CD14-positive monocyte (primary cell): ENCODE measurements at regions not wholly inside any gene's neighbourhood (a gene's known extent, or its start where the extent isn't known, plus 50 kb on each side); places are given as distances from the start of the nearest gene placed in this dataset.
A peak's percentile ranks its signal among the peaks of the same experiment; 100 is the strongest.

Experiments
- DNase-seq, 3 donors: peaks; one replicate each; pipeline ENCODE4 v3.0.0-alpha.2; 2011 to 2022
- H2AFZ ChIP-seq: 2 replicates; pipeline ENCODE4 v1.6.0; 2012; ENCODE audit warnings: mild to moderate bottlenecking, low read depth, low read length, inconsistent platforms; ENCODE audit not compliant: insufficient read depth, poor library complexity, severe bottlenecking
- H3K27ac ChIP-seq, 2 donors: 1 replicate in 1 of 2; 2 replicates in 1 of 2; pipeline ENCODE4 v1.5.1; 2012 to 2013; ENCODE audit warnings: low read length in 2 of 2, control low read depth in 1 of 2, inconsistent platforms in 1 of 2, low read depth in 1 of 2, mild to moderate bottlenecking in 1 of 2
- H3K27me3 ChIP-seq, 2 donors: one replicate each; pipeline versions ENCODE4 v1.6.0 to v1.6.1; 2011 to 2013; ENCODE audit warnings: low read length in 2 of 2; ENCODE audit not compliant: control insufficient read depth in 2 of 2, insufficient read depth in 2 of 2
- H3K36me3 ChIP-seq, 2 donors: replicated peaks in 1 of 2; 1 replicate in 1 of 2; 2 replicates in 1 of 2; pipeline versions ENCODE4 v1.5.1 to v1.6.1; 2012 to 2013; ENCODE audit warnings: low read length in 2 of 2, control low read depth in 1 of 2, inconsistent platforms in 1 of 2, mild to moderate bottlenecking in 1 of 2; ENCODE audit not compliant: insufficient read depth in 2 of 2, control insufficient read depth in 1 of 2
- H3K4me1 ChIP-seq, 2 donors: 1 replicate in 1 of 2; 2 replicates in 1 of 2; pipeline versions ENCODE4 v1.5.1 to v1.6.1; 2012 to 2013; ENCODE audit warnings: low read length in 2 of 2, control low read depth in 1 of 2, inconsistent platforms in 1 of 2, mild to moderate bottlenecking in 1 of 2, moderate library complexity in 1 of 2; ENCODE audit not compliant: insufficient read depth in 2 of 2, control insufficient read depth in 1 of 2
- H3K4me2 ChIP-seq: replicated peaks from 2 replicates; pipeline ENCODE3; 2012; ENCODE audit warnings: low read length, moderate library complexity, mild to moderate bottlenecking; ENCODE audit not compliant: poor library complexity, severe bottlenecking; ENCODE audit errors: extremely low read depth
- H3K4me3 ChIP-seq, 3 experiments: fragments of 200-600 bp in 1 of 3; sonication (generic) in 1 of 3; replicated peaks in 1 of 3; 1 replicate in 2 of 3; 2 replicates in 1 of 3; pipeline ENCODE4 v1.5.1; 2011 to 2013; ENCODE audit warnings: low read length in 3 of 3, mild to moderate bottlenecking in 3 of 3, control low read depth in 2 of 3, low read depth in 2 of 3, inconsistent platforms in 1 of 3, moderate library complexity in 1 of 3
- H3K79me2 ChIP-seq: 2 replicates; pipeline ENCODE4 v1.6.0; 2012; ENCODE audit warnings: mild to moderate bottlenecking, control low read depth, inconsistent platforms, low read length, moderate library complexity; ENCODE audit not compliant: insufficient read depth
- H3K9ac ChIP-seq: 2 replicates; pipeline ENCODE4 v1.6.0; 2017; ENCODE audit warnings: low read length, mild to moderate bottlenecking; ENCODE audit not compliant: insufficient read depth, poor library complexity, severe bottlenecking
- H3K9me3 ChIP-seq, 2 donors: replicated peaks in 1 of 2; 1 replicate in 1 of 2; 2 replicates in 1 of 2; pipeline versions ENCODE4 v1.5.1 to v1.6.1; 2012 to 2013; ENCODE audit warnings: low read length in 2 of 2, control low read depth in 1 of 2; ENCODE audit not compliant: control insufficient read depth in 1 of 2, insufficient read depth in 1 of 2
- H4K20me1 ChIP-seq: 2 replicates; pipeline ENCODE4 v1.6.0; 2012; ENCODE audit warnings: mild to moderate bottlenecking, low read length, control low read depth, moderate library complexity; ENCODE audit not compliant: insufficient read depth
- H3K27ac Mint-ChIP-seq, 7 donors: one replicate each; pipeline ENCODE4 v1.8.0; 2020; ENCODE audit warnings: mild to moderate bottlenecking in 7 of 7, mixed read lengths in 7 of 7, moderate library complexity in 6 of 7, inconsistent platforms in 2 of 7
- H3K27me3 Mint-ChIP-seq, 3 donors: one replicate each; pipeline ENCODE4 v1.8.0; 2021 to 2022; ENCODE audit warnings: low read depth in 3 of 3, mild to moderate bottlenecking in 3 of 3, mixed read lengths in 3 of 3, moderate library complexity in 3 of 3, inconsistent platforms in 1 of 3
- H3K36me3 Mint-ChIP-seq, 2 donors: one replicate each; pipeline ENCODE4 v1.8.0; 2020; ENCODE audit warnings: mixed read lengths in 2 of 2, inconsistent platforms in 1 of 2, mild to moderate bottlenecking in 1 of 2
- H3K4me1 Mint-ChIP-seq: one replicate; pipeline ENCODE4 v1.8.0; 2020; ENCODE audit warnings: mild to moderate bottlenecking, mixed read lengths
- H3K4me3 Mint-ChIP-seq, 2 donors: one replicate each; pipeline ENCODE4 v1.8.0; 2020; ENCODE audit warnings: mild to moderate bottlenecking in 2 of 2, mixed read lengths in 2 of 2, moderate library complexity in 1 of 2
- H3K9me3 Mint-ChIP-seq, 7 donors: one replicate each; pipeline ENCODE4 v1.8.0; 2020 to 2022; ENCODE audit warnings: mixed read lengths in 7 of 7, mild to moderate bottlenecking in 6 of 7, moderate library complexity in 6 of 7, inconsistent platforms in 2 of 7
- WGBS: methylation state at CpG from one replicate; pipeline ENCODE4 v1.1.5; 2013; ENCODE audit warnings: missing lambda C conversion rate; ENCODE audit not compliant: insufficient coverage; 5-methylcytosine and 5-hydroxymethylcytosine counted together
- intact Hi-C, 2 donors: fragments of 100-400 bp; cut with micrococcal nuclease; formaldehyde crosslinking; loops; one replicate each; pipeline versions ENCODE4 v1.15.0 to v1.15.1; 2023
- TF ChIP-seq, protein P1 (sequence below): fragments of 200-600 bp; IDR thresholded peaks from one replicate; pipeline ENCODE4 v1.8.0; 2022; ENCODE audit warnings: antibody characterized with exemption, mild to moderate bottlenecking

DNA sequence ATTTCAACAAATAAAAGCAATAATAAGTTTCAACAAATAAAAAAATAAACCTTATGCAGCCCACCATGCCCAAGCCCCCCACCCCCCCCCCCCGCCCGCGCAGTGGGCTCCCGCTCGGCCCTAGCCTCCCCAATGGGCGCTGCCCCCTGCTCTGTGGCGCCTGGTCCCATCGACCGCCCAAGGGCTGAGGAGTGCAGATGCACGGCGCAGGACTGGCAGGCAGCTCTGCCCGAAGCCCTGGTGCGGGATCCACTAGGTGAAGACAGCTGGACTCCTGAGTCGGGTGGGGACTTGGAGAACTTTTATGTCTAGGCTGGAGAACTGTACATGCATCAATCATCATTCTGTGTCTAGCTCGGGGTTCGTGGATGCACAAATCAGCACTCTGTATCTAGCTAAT lies 779.6 kb downstream of the DACH1 start:
- TF ChIP-seq, protein P1, sequence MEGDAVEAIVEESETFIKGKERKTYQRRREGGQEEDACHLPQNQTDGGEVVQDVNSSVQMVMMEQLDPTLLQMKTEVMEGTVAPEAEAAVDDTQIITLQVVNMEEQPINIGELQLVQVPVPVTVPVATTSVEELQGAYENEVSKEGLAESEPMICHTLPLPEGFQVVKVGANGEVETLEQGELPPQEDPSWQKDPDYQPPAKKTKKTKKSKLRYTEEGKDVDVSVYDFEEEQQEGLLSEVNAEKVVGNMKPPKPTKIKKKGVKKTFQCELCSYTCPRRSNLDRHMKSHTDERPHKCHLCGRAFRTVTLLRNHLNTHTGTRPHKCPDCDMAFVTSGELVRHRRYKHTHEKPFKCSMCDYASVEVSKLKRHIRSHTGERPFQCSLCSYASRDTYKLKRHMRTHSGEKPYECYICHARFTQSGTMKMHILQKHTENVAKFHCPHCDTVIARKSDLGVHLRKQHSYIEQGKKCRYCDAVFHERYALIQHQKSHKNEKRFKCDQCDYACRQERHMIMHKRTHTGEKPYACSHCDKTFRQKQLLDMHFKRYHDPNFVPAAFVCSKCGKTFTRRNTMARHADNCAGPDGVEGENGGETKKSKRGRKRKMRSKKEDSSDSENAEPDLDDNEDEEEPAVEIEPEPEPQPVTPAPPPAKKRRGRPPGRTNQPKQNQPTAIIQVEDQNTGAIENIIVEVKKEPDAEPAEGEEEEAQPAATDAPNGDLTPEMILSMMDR: no peak
- no peaks in the 10 kb centered on the region for H3K27me3 Mint-ChIP-seq
- H3K27me3 ChIP-seq: no peaks in the 10 kb centered on the region
- H3K9me3 ChIP-seq: peaks cover 0 to 4% of the 10 kb centered on the region in 2 donors
- no peak overlapping the region for H3K4me3 Mint-ChIP-seq
- H3K4me2 ChIP-seq: no peak overlapping the region
- WGBS: 99% methylated on average over 8 of the region's 16 CpGs
- H4K20me1 ChIP-seq: no peaks in the 10 kb centered on the region
- H3K36me3 Mint-ChIP-seq: no peaks in the 10 kb centered on the region
- no peaks in the 10 kb centered on the region for H3K79me2 ChIP-seq
- H3K27ac ChIP-seq: no peak overlapping the region
- no peak for DNase-seq
- H3K4me3 ChIP-seq: no peak overlapping the region
- no peak overlapping the region for H2AFZ ChIP-seq
- no peaks in the 10 kb centered on the region for H3K4me1 ChIP-seq
- H3K27ac Mint-ChIP-seq: peak overlapping the region in 1 of 7 donors; percentile 37
- H3K9me3 Mint-ChIP-seq: peaks cover 2 to 11% (median 3%) of the 10 kb centered on the region in 7 donors
- no peak overlapping the region for H3K9ac ChIP-seq
- H3K36me3 ChIP-seq: no peaks in the 10 kb centered on the region
- intact Hi-C loops: no loop called here
- H3K4me1 Mint-ChIP-seq: no peaks in the 10 kb centered on the region

DNA sequence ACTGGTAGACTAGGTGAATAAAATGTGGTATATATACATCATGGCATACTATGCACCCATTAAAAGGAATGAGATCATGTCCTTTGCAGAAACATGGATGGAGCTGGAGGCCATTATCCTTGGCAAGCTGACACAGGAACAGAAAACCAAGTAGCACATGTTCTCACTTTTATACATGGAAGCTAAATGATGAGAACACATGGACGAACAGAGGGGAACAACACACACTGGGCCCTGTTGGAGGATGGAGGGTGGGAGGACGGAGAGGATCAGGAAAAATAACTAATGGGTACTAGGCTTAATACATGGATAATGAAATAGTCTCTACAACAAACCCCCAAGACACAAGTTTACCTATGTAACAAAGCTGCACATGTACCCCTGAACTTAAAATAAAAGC lies 780.0 kb downstream of the DACH1 start:
- no peak overlapping the region for H3K4me3 Mint-ChIP-seq
- TF ChIP-seq, protein P1: no peak

More for the DNA sequence above, 780.0 kb downstream of the DACH1 start:
- intact Hi-C loops: no loop called here
- Mint-ChIP-seq H3K36me3 (no peaks in the 10 kb centered on the region), H3K27me3 (no peaks in the 10 kb centered on the region), H3K27ac (no peak overlapping the region), H3K9me3 (peaks cover 2 to 11% (median 3%) of the 10 kb centered on the region in 7 donors), H3K4me1 (no peaks in the 10 kb centered on the region)
- Histone ChIP-seq H3K9ac (no peak overlapping the region), H2AFZ (no peak overlapping the region), H3K9me3 (peaks cover 0 to 4% of the 10 kb centered on the region in 2 donors), H3K27me3 (no peaks in the 10 kb centered on the region), H3K4me1 (no peaks in the 10 kb centered on the region), H4K20me1 (no peaks in the 10 kb centered on the region), H3K79me2 (no peaks in the 10 kb centered on the region), H3K4me2 (no peak overlapping the region), H3K36me3 (no peaks in the 10 kb centered on the region), H3K27ac (no peak overlapping the region), H3K4me3 (no peak overlapping the region)
- no CpG with 5 or more reads among the region's 2 CpGs for WGBS
- DNase-seq: no peak
